Naive thymus-derived CD8-positive, alpha-beta T cell (primary cell): ENCODE measurements at regions not wholly inside any gene's neighbourhood (a gene's known extent, or its start where the extent isn't known, plus 50 kb on each side); places are given as distances from the start of the nearest gene placed in this dataset.

ENCODE experiments used
- ATAC-seq, 2 donors: fragments of 150-1000 bp; cut with Tn5 transposase in 1 of 2; sonication (Bioruptor Pico), chemical (Tn5 transposase) in 1 of 2; 1 replicate in 1 of 2; 2 replicates in 1 of 2; pipeline ENCODE4 v1.10.0; 2021; ENCODE audit warnings: mild to moderate bottlenecking in 2 of 2, moderate library complexity in 2 of 2
- POLR2A ChIA-PET: fragments of 350-600 bp; sonication (Branson Sonifier 250); formaldehyde crosslinking; loops from one replicate; lab custom pipeline; 2021; ENCODE audit warnings: antibody characterized with exemption; lab: Charles Lee
- DNase-seq, 10 donors: peaks; one replicate each; pipeline versions ENCODE4 v3.0.0 to v3.0.0-alpha.2; 2020 to 2022
- H3K27ac Mint-ChIP-seq, 10 donors: one replicate each; pipeline ENCODE4 v1.8.0; 2020 to 2022; ENCODE audit warnings: mild to moderate bottlenecking in 10 of 10, mixed read lengths in 10 of 10, moderate library complexity in 4 of 10, inconsistent platforms in 1 of 10
- H3K27me3 Mint-ChIP-seq, 5 donors: one replicate each; pipeline ENCODE4 v1.8.0; 2021 to 2022; ENCODE audit warnings: mixed read lengths in 5 of 5
- H3K36me3 Mint-ChIP-seq, 3 donors: one replicate each; pipeline ENCODE4 v1.8.0; 2020 to 2022; ENCODE audit warnings: mixed read lengths in 3 of 3, mild to moderate bottlenecking in 2 of 3, inconsistent platforms in 1 of 3
- H3K4me1 Mint-ChIP-seq, 4 donors: one replicate each; pipeline ENCODE4 v1.8.0; 2021 to 2022; ENCODE audit warnings: mixed read lengths in 4 of 4
- H3K4me3 Mint-ChIP-seq, 10 donors: one replicate each; pipeline ENCODE4 v1.8.0; 2020 to 2022; ENCODE audit warnings: mild to moderate bottlenecking in 10 of 10, mixed read lengths in 10 of 10, moderate library complexity in 6 of 10, inconsistent platforms in 1 of 10
- H3K9me3 Mint-ChIP-seq, 9 donors: one replicate each; pipeline ENCODE4 v1.8.0; 2020 to 2022; ENCODE audit warnings: mixed read lengths in 9 of 9, mild to moderate bottlenecking in 3 of 9, inconsistent platforms in 1 of 9, moderate library complexity in 1 of 9

- no peaks in the 10 kb centered on the region for H3K36me3 Mint-ChIP-seq
- H3K9me3 Mint-ChIP-seq, result no peaks in the 10 kb centered on the region
- H3K4me1 Mint-ChIP-seq, result peaks cover 0 to 10% (median 4%) of the 10 kb centered on the region in 4 donors
- POLR2A ChIA-PET, result no interaction called here
- H3K4me3 Mint-ChIP-seq, result no peak overlapping the region
- DNase-seq (peak in 1 of 10 donors; percentile 32), ATAC-seq (no peak)
- H3K27me3 Mint-ChIP-seq, result peaks cover 0 to 3% (median 0%) of the 10 kb centered on the region in 5 donors
- no peak overlapping the region for H3K27ac Mint-ChIP-seq
Measured at GRCh38 chr2:10232096-10232815, 70.4 kb upstream of the HPCAL1 start.

- DNase-seq (no peak), ATAC-seq (no peak)
- Mint-ChIP-seq H3K27me3 (peaks cover 0 to 3% (median 0%) of the 10 kb centered on the region in 5 donors), H3K36me3 (no peaks in the 10 kb centered on the region), H3K4me1 (peaks cover 0 to 10% (median 4%) of the 10 kb centered on the region in 4 donors), H3K9me3 (no peaks in the 10 kb centered on the region), H3K27ac (peak overlapping the region in 4 of 10 donors; percentile 23 to 51 (median 41)), H3K4me3 (no peak overlapping the region)
- POLR2A ChIA-PET, result no interaction called here
Measured at GRCh38 chr2:10233131-10234012, 69.3 kb upstream of the HPCAL1 start.

- no peaks in the 10 kb centered on the region for H3K36me3 Mint-ChIP-seq
- H3K27me3 Mint-ChIP-seq, result peaks cover 0 to 3% (median 0%) of the 10 kb centered on the region in 5 donors
- POLR2A ChIA-PET, result no interaction called here
- H3K4me3 Mint-ChIP-seq, result no peak overlapping the region
- no peak for ATAC-seq
- peaks cover 0 to 10% (median 4%) of the 10 kb centered on the region in 4 donors for H3K4me1 Mint-ChIP-seq
- H3K27ac Mint-ChIP-seq, result no peak overlapping the region
- H3K9me3 Mint-ChIP-seq, result no peaks in the 10 kb centered on the region
- no peak for DNase-seq
Measured at GRCh38 chr2:10234013-10234306, 68.7 kb upstream of the HPCAL1 start.

DNA sequence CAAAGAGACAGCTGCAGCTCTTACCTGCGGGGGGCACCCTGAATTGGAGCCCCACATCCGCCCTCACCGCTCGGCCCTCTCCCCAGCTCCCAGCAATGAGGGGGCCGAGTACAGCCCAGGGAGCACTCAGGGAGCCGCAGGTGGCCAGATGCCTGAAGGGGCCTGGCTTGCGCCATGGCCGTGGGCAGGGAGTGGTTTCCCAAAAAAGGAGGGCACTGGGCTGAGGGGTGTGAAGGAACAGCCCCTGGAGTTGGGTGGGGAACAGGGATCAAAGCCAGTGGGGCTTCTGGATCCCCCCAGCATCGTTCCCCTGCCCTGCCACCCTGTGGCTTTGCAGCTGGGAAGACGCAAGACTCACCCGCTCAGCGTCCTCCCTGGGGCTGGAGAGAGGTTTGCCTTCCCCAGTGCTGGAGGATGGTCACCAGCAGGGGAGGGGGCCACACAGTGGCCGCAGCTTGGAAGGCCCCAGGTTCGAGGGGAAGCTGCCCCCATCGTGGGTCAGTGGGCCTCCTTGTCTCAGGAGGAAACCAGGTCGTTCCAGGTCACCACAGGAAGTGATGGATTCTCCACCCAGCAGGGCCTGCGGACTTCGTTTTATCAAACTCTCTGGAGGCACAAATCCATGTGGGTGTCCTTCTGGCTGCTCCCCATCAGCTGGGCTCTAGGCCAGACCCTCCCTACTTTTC is 68.2 kb upstream of the HPCAL1 start:
- Mint-ChIP-seq H3K4me3 (no peak overlapping the region), H3K4me1 (peaks cover 0 to 10% (median 4%) of the 10 kb centered on the region in 4 donors), H3K27ac (no peak overlapping the region), H3K27me3 (peaks cover 0 to 3% (median 0%) of the 10 kb centered on the region in 5 donors), H3K36me3 (no peaks in the 10 kb centered on the region), H3K9me3 (no peaks in the 10 kb centered on the region)
- peak in 1 of 10 donors; percentile 57 for DNase-seq
- POLR2A ChIA-PET, result no interaction called here
- ATAC-seq, result no peak

DNA sequence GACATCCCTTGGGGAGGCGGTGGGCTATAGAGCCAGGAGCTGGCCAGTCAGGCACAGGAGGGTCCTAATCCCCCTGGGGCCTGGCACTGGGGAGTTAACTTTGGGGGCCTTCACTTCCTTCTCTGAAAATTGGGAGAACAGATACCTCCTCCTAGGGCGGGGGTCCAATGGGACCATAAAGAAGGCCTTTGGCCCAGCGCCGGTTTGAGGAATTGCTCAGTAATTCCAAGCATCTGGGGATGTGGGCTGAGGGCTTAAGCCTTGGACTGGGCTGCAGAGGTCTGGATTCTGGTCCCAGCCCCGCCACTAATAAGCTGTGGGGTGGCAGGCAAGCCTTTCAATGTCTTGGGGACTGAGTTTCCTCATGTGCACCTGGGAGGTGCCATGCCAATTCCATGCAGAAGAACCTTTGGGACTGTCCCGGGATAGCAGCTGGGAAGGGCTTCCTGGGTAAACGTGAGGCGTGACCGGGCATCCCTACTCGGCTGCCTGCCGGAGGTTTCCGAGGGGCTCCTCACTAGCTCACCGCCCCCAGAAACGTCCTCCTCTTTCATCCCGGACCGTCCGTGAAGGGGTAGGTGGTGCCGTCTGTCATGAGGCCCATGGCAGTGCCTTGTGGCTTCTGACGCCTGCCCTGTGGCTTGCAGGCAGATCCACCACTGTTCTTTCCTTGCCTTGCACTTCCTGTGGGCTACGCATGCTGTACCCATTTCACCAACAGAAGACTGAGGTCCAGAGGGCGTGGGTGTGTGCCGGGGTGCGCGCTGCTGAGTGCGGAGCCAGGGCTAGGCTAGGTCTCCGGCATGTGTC is 67.4 kb upstream of the HPCAL1 start:
- POLR2A ChIA-PET, result no interaction called here
- DNase-seq, result peak in 1 of 10 donors; percentile 60
- Mint-ChIP-seq H3K27ac (no peak overlapping the region), H3K9me3 (no peaks in the 10 kb centered on the region), H3K27me3 (peaks cover 0 to 3% (median 0%) of the 10 kb centered on the region in 5 donors), H3K4me1 (peaks cover 0 to 10% (median 4%) of the 10 kb centered on the region in 4 donors), H3K36me3 (no peaks in the 10 kb centered on the region), H3K4me3 (no peak overlapping the region)
- no peak for ATAC-seq

- Mint-ChIP-seq H3K4me1 (peaks cover 0 to 10% (median 4%) of the 10 kb centered on the region in 4 donors), H3K9me3 (no peaks in the 10 kb centered on the region), H3K27ac (no peak overlapping the region), H3K4me3 (no peak overlapping the region), H3K36me3 (no peaks in the 10 kb centered on the region), H3K27me3 (peaks cover 0 to 3% (median 0%) of the 10 kb centered on the region in 5 donors)
- POLR2A ChIA-PET, result no interaction called here
- no peak for ATAC-seq
- DNase-seq, result no peak
Measured at GRCh38 chr2:10235909-10236550, 66.7 kb upstream of the HPCAL1 start.

DNA sequence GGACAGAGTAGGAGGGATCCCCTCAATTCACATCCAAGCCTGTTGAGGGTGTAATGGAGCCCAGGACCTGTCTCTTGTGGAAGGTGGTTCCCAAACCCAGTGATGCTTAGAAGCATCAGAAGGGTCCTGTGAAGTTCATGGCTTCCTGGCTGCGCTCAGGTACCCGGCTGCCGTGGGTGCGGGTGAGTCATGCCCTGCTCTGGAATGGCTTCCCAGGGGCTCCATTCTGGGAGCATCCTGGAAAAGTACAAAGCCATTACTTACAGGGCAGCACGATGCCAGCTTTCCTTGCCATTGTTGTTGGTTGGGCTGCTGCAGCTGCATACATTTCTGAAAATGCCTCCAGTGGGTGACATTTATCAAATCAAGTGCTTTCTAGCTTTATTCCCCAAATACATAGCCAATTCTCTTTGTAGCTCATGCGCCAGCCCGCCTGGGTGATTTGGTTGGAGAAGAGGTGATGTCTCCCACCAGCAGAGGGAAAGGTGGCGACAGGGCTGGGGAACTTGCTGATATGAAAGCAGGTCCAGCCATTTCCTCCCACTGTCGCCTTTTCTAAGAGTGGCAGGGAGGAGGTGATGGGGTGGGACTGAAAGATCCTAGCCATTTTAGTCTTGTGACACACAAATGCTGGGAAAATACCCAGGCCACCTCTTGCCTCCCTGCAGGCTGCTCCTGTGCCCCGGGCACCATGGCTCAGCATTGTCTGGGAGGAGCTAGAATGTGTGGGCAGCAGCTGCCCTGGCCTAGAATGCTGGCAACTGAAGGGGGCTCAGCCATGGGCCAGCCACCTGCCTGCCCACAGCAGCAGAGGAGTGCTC is 65.9 kb upstream of the HPCAL1 start:
- no peaks in the 10 kb centered on the region for H3K9me3 Mint-ChIP-seq
- no peak for ATAC-seq

DNA sequence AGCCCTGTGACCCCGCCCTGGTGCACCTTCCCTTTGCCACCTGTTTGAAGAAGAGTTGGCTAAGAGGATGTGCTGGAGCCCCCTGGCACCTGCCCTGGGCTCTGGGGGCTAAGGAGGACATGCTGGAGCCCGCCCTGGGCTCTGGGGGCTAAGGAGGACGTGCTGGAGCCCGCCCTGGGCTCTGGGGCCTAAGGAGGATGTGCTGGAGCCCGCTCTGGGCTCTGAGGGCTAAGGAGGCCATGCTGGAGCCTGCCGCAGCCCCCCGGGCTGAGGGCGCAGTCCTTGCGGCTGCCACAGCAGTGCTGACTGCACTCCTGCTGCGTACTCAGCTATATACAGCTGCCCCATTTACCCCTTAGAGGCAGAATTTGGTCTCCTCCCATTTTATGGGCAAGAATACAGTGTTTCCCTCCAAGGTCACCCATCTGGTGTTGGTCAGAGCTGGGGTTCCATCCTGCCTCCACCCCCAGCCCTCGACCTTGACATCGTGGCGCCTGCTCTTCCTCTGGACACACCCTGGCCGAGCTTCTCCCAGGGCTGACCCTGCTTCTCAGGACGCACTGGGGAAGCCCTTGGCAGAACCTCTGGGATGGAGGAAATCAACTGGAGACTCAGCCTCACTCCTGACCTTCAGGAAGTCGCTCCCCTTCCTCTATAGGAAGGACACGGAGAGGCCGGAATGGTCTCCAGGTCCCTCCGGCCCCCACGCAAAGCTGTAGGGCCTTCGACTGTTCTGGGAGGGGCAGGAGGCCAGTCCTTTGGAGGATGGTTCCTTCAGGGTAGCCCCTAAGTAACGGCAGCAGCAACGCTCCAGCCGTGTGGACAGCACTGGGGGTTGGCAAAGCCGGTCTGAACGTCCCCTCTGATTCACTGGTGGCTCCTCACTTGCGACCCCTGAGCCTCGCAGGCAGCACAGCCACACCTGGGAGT is 65.0 kb upstream of the HPCAL1 start:
- Mint-ChIP-seq H3K4me3 (no peak overlapping the region), H3K27ac (peak overlapping the region in 1 of 10 donors; percentile 68), H3K27me3 (peaks cover 0 to 3% (median 0%) of the 10 kb centered on the region in 5 donors), H3K36me3 (no peaks in the 10 kb centered on the region), H3K4me1 (peaks cover 0 to 10% (median 4%) of the 10 kb centered on the region in 4 donors), H3K9me3 (no peaks in the 10 kb centered on the region)
- DNase-seq (no peak), ATAC-seq (no peak)
- POLR2A ChIA-PET, result no interaction called here

More for the DNA sequence above, 65.9 kb upstream of the HPCAL1 start:
- POLR2A ChIA-PET, result no interaction called here
- H3K4me1 Mint-ChIP-seq, result peaks cover 0 to 10% (median 4%) of the 10 kb centered on the region in 4 donors
- peaks cover 0 to 3% (median 0%) of the 10 kb centered on the region in 5 donors for H3K27me3 Mint-ChIP-seq
- no peak overlapping the region for H3K27ac Mint-ChIP-seq
- no peak for DNase-seq
- no peak overlapping the region for H3K4me3 Mint-ChIP-seq
- no peaks in the 10 kb centered on the region for H3K36me3 Mint-ChIP-seq

DNA sequence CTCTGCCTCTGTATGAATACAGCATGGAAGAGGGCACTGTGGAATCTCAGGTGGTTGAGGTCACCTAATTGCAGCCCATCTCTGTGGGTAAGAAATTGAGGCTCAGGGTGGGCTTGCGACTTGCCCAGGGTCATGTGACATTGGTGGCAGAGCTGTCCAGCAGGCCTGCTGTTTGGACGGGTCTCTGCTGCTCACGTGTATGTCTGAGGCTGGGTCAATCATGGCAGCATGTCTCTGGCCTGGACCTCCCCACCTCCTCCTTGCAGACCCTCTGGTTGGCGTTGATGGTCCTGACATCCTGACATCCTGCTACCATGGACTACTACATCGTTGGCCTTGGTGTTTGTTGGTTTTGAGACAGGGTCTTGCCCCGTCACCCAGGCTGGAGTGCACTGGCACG is 64.3 kb upstream of the HPCAL1 start:
- H3K36me3 Mint-ChIP-seq, result no peaks in the 10 kb centered on the region
- no peaks in the 10 kb centered on the region for H3K9me3 Mint-ChIP-seq
- DNase-seq (peak in 1 of 10 donors; percentile 48), ATAC-seq (no peak)
- peaks cover 0 to 6% (median 2%) of the 10 kb centered on the region in 4 donors for H3K4me1 Mint-ChIP-seq
- peaks cover 0 to 3% (median 0%) of the 10 kb centered on the region in 5 donors for H3K27me3 Mint-ChIP-seq
- no peak overlapping the region for H3K4me3 Mint-ChIP-seq
- POLR2A ChIA-PET, result no interaction called here
- H3K27ac Mint-ChIP-seq, result peak overlapping the region in 1 of 10 donors; percentile 37

DNA sequence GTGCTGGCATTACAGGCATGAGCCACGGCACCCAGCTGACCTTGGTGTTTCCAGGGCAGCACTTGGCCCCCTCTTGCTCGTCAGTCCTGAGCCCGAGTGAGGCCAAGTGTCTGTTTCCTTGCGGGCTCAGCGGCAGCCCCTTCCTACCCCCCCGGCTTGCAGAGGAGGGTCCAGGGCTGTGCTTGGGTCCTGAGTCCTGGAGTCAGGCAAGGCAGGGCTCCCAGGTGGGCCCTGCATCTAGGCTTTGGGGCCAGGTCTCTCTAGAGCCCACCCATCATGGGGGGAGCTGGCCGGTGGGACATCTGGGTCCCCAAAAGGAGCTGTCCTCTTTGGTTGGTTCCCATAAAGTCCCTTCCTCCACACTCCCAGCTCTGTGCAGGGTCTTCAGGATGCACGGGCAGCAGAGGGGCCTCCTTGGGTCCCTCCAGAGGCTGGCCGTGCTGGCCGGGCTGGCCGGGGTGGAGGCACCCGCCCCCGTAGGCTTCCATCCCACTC is 63.7 kb upstream of the HPCAL1 start:
- DNase-seq, result peak in 1 of 10 donors; percentile 31
- ATAC-seq, result no peak
- H3K4me3 Mint-ChIP-seq, result no peak overlapping the region
- no peaks in the 10 kb centered on the region for H3K36me3 Mint-ChIP-seq
- POLR2A ChIA-PET, result interaction anchor here (1.0 kb wide), 1 partner anchor 8 kb away, joined by 3 read pairs; no protein-coding TSS in a partner anchor
- H3K4me1 Mint-ChIP-seq, result peaks cover 0 to 5% (median 0%) of the 10 kb centered on the region in 4 donors
- H3K27ac Mint-ChIP-seq, result no peak overlapping the region
- H3K27me3 Mint-ChIP-seq, result peaks cover 0 to 3% (median 0%) of the 10 kb centered on the region in 5 donors
- no peaks in the 10 kb centered on the region for H3K9me3 Mint-ChIP-seq
